ENCODE measurements at regions not wholly inside any gene's neighbourhood (a gene's known extent, or its start where the extent isn't known, plus 50 kb on each side); places are given as distances from the start of the nearest gene placed in this dataset.

GRCh38 chr4:178808106-178808505 is 1365.9 kb upstream of the AGA start:
- H3K4me1 ChIP-seq, result no peaks in the 10 kb centered on the region
- TF ChIP-seq POLR2AphosphoS5 (IDR thresholded peaks at IDR 0.05) (no peak), POLR2A (IDR thresholded peaks at IDR 0.05) (no peak), CTCF (IDR thresholded peaks at IDR 0.05 in 8 of 11, conservative IDR thresholded peaks at IDR 0.05 in 3 of 11) (no peak)
- no peak overlapping the region for H3K27ac ChIP-seq
- H3K27me3 ChIP-seq (replicated peaks in 1 of 7), result no peaks in the 10 kb centered on the region
- 8 to 26% (median 19%) methylated on average over 1 of the region's 1 CpG for WGBS, 5 donors
- no peak for DNase-seq
- H3K36me3 ChIP-seq, result no peaks in the 10 kb centered on the region
- intact Hi-C loops (cut with DNase I; ENCODE audit: low total_unique reads), result no loop called here
- H3K4me3 ChIP-seq, result no peak overlapping the region
- peaks cover 0 to 7% (median 0%) of the 10 kb centered on the region in 8 donors for H3K9me3 ChIP-seq

- intact Hi-C loops (cut with DNase I; ENCODE audit: low total_unique reads), result no loop called here
These were observed 1367.7 kb upstream of the AGA start for GRCh38 chr4:178809921-178810320.

GRCh38 chr4:178811356-178811755 is 1369.1 kb upstream of the AGA start:
- no peaks in the 10 kb centered on the region for H3K36me3 ChIP-seq
- peaks cover 0 to 7% (median 1%) of the 10 kb centered on the region in 8 donors for H3K9me3 ChIP-seq
- H3K27ac ChIP-seq, result no peak overlapping the region
- intact Hi-C loops (cut with DNase I; ENCODE audit: low total_unique reads), result no loop called here
- no peak overlapping the region for H3K4me3 ChIP-seq
- DNase-seq, result no peak
- TF ChIP-seq CTCF (IDR thresholded peaks at IDR 0.05 in 8 of 11, conservative IDR thresholded peaks at IDR 0.05 in 3 of 11) (no peak), POLR2A (IDR thresholded peaks at IDR 0.05) (no peak), POLR2AphosphoS5 (IDR thresholded peaks at IDR 0.05) (no peak)
- H3K27me3 ChIP-seq (replicated peaks in 1 of 7), result no peaks in the 10 kb centered on the region
- H3K4me1 ChIP-seq, result no peaks in the 10 kb centered on the region
- WGBS, 5 donors, result 45 to 59% (median 56%) methylated on average over 2 of the region's 2 CpGs

More at GRCh38 chr4:178809921-178810320, 1367.7 kb upstream of the AGA start:
- no peak overlapping the region for H3K4me3 ChIP-seq
- no peak for TF ChIP-seq CTCF (IDR thresholded peaks at IDR 0.05 in 8 of 11, conservative IDR thresholded peaks at IDR 0.05 in 3 of 11)
- TF ChIP-seq POLR2A (IDR thresholded peaks at IDR 0.05), result no peak
- no peak for TF ChIP-seq POLR2AphosphoS5 (IDR thresholded peaks at IDR 0.05)
- WGBS, 5 donors, result 30 to 63% (median 49%) methylated on average over 2 of the region's 2 CpGs
- H3K27me3 ChIP-seq (replicated peaks in 1 of 7), result no peaks in the 10 kb centered on the region
- no peaks in the 10 kb centered on the region for H3K36me3 ChIP-seq
- H3K9me3 ChIP-seq, result peaks cover 0 to 7% (median 0%) of the 10 kb centered on the region in 8 donors
- no peak for DNase-seq
- H3K4me1 ChIP-seq, result no peaks in the 10 kb centered on the region
- no peak overlapping the region for H3K27ac ChIP-seq

GRCh38 chr4:178812866-178813265 is 1370.6 kb upstream of the AGA start:
- TF ChIP-seq POLR2AphosphoS5 (IDR thresholded peaks at IDR 0.05) (no peak), POLR2A (IDR thresholded peaks at IDR 0.05) (no peak), CTCF (IDR thresholded peaks at IDR 0.05 in 8 of 11, conservative IDR thresholded peaks at IDR 0.05 in 3 of 11) (no peak)
- no peaks in the 10 kb centered on the region for H3K27me3 ChIP-seq (replicated peaks in 1 of 7)
- DNase-seq, result no peak
- H3K9me3 ChIP-seq, result peaks cover 0 to 7% (median 1%) of the 10 kb centered on the region in 8 donors
- no peak overlapping the region for H3K4me3 ChIP-seq
- no peaks in the 10 kb centered on the region for H3K36me3 ChIP-seq
- intact Hi-C loops (cut with DNase I; ENCODE audit: low total_unique reads), result no loop called here
- no peak overlapping the region for H3K27ac ChIP-seq
- no peaks in the 10 kb centered on the region for H3K4me1 ChIP-seq
- WGBS, 5 donors, result 90 to 94% (median 92%) methylated on average over 17 of the region's 17 CpGs
